ENCODE measurements at regions not wholly inside any gene's neighbourhood (a gene's known extent, or its start where the extent isn't known, plus 50 kb on each side); places are given as distances from the start of the nearest gene placed in this dataset.
"Not testable (repeated sequence)": the region's sequence is repeated elsewhere in the genome, so short reads cannot be mapped to it uniquely, and the experiment has no call there.

DNA sequence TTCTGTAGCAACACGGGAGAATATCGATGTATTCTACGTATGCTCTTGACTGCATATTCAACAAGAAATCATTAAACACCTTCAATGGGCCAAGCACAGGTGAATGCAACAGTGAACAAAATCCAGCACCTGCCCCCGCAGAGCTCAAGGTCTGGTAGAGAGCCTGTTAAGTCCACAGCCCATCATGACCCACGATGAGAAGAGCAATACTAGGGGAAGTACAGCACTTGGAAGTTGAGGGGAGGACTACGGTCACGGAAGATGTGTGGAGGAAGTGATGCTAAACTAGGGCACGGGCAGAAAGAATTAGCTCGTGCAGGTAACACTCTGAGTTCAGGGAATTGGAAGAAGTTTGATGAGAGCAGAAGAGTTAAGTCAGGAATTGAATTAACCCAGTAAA lies 253.6 kb downstream of the HAPSTR1 start:
- TF ChIP-seq, protein P1, sequence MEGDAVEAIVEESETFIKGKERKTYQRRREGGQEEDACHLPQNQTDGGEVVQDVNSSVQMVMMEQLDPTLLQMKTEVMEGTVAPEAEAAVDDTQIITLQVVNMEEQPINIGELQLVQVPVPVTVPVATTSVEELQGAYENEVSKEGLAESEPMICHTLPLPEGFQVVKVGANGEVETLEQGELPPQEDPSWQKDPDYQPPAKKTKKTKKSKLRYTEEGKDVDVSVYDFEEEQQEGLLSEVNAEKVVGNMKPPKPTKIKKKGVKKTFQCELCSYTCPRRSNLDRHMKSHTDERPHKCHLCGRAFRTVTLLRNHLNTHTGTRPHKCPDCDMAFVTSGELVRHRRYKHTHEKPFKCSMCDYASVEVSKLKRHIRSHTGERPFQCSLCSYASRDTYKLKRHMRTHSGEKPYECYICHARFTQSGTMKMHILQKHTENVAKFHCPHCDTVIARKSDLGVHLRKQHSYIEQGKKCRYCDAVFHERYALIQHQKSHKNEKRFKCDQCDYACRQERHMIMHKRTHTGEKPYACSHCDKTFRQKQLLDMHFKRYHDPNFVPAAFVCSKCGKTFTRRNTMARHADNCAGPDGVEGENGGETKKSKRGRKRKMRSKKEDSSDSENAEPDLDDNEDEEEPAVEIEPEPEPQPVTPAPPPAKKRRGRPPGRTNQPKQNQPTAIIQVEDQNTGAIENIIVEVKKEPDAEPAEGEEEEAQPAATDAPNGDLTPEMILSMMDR (IDR thresholded peaks at IDR 0.05; ENCODE audit: insufficient read depth, low read length) = no peak
- no peak for DNase-seq (ENCODE audit: low read depth)
- no peak overlapping the region for H3K4me3 ChIP-seq (ENCODE audit: low read depth, low read length)

DNA sequence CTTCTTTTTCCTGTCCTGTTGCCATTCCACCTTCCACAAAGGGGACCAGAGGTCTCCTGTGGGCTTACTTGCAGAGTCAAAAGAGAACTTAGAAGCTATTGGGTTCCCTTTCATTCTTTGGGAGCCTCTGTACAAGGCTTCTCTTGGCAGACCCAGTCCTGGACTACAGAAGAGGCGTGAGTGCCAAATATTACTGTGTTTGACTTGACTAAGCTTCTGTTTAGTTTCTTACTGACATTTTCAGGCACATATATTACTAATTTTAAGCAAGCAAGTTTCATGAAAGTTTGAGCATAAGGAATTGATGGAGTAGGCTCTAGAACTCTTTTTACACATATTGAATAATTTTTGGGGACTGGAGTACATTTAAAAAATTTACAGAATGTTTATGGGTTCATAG lies 254.4 kb downstream of the HAPSTR1 start:
- no peak overlapping the region for H3K4me3 ChIP-seq (ENCODE audit: low read depth, low read length)
- TF ChIP-seq, protein P1 (IDR thresholded peaks at IDR 0.05; ENCODE audit: insufficient read depth, low read length) = no peak
- no peak for DNase-seq (ENCODE audit: low read depth)

DNA sequence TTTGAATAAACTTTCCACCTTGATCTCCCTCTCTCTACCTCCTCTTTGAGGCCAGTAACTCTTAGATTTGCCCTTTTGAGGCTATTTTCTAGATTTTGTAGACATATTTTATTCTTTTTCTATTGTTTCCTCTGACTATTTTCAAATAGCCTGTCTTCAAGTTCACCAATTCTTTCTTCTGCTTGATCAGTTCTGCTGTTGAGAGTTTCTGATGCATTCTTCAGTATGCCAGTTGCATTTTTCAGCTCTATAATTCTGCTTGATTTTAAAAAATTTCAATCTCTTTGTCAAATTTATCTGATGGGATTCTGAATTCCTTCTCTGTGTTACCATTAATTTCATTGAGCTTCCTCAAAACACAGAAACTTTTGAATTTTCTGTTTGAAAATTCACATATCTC lies 257.5 kb downstream of the HAPSTR1 start:
- DNase-seq (ENCODE audit: low read depth) = no peak
- no peak overlapping the region for H3K4me3 ChIP-seq (ENCODE audit: low read depth, low read length)
- TF ChIP-seq, protein P1 (IDR thresholded peaks at IDR 0.05; ENCODE audit: insufficient read depth, low read length) = no peak

DNA sequence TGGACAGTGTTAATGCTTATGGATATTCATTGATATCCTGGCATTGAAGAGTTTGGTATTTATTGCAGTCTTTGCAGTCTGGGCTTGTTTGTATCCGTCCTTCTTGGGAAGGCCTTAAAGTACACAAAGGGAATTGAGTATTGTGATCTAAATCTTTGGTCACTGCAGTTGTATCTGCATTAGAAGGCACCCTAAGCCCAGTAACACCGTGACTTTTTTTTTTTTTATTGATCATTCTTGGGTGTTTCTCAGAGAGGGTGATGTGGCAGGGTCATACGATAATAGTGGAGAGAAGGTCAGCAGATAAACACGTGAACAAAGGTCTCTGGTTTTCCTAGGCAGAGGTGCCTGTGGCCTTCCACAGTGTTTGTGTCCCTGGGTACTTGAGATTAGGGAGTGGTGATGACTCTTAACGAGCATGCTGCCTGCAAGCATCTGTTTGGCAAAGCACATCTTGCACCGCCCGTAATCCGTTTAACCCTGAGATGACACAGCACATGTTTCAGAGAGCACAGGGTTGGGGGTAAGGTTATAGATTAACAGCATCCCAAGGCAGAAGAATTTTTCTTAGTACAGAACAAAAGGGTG lies 258.0 kb downstream of the HAPSTR1 start:
- DNase-seq (ENCODE audit: low read depth); H3K4me3 ChIP-seq (ENCODE audit: low read depth, low read length): not testable (repeated sequence)

DNA sequence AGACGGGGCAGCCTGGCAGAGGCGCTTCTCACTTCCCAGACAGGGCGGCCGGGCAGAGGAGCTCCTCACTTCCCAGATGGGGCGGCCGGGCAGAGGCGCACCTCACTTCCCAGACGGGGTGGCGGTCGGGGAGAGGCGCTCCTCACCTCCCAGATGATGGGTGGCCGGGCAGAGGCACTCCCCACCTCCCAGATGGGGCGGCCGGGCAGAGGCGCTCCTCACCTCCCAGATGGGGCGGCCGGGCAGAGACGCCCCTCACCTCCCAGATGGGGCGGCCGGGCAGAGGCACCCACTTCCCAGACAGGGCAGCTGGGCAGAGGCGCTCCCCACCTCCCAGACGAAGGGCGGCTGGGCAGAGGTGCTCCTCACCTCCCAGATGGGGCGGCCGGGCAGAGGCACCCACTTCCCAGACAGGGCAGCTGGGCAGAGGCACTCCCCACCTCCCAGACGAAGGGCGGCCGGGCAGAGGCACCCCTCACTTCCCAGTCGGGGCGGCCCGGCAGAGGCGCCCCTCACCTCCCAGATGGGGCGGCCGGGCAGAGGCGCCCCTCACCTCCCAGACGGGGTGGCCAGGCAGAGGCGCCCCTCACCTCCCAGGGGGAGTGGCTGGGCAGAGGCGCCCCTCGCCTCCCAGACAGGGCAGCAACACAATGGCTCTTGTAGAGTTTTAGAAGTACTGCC lies 258.8 kb downstream of the HAPSTR1 start:
- DNase-seq (ENCODE audit: low read depth); H3K4me3 ChIP-seq (ENCODE audit: low read depth, low read length): not testable (repeated sequence)

DNA sequence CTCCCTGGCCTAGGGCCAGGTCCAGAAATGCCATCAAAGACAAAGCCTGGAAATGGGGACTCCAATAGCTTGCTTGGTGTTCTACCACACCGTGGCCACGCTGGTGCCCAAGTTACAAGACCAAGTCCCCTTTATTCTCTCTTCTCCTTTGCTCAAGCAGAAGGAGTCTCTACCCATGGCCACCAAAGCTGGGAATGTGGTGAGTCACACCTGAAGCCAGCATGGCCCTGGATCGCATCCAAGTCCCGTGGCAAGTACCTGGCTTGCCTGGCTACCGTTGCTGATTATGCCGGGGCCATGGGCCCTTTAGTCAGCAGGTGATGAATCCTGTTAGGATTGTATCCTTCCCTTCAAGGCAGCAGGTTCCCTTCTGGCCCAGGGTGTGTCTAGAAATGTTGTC lies 260.0 kb downstream of the HAPSTR1 start:
- DNase-seq (ENCODE audit: low read depth) = no peak
- TF ChIP-seq, protein P1 (IDR thresholded peaks at IDR 0.05; ENCODE audit: insufficient read depth, low read length) = no peak
- no peak overlapping the region for H3K4me3 ChIP-seq (ENCODE audit: low read depth, low read length)

DNA sequence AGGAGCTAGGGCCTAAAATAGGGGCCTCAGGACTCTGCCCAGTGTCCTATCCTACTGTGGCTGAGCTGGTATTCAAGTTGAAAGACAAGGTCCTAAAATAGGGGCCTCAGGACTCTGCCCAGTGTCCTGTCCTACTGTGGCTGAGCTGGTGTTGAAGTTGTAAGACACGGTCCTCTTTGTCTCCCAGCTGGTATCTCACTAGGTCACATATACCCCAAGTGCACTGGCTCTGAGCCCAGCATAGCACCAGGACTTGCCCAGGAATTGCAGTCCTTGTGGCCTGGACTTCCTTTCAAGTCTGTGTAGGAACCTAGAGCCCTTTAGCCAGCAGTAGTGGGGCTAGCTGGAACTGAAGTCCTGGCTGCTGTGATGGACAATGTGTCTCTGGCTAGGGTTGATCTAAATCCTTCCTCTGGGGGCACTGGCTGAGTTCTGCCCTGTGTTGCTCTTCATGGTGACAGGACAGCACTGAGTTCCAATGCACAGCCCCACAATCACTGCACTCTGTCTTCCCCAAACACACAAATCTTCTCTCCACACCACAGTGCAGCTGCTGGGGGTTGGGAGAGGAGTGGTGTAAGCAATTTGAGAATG lies 260.5 kb downstream of the HAPSTR1 start:
- TF ChIP-seq, protein P1 (IDR thresholded peaks at IDR 0.05; ENCODE audit: insufficient read depth, low read length) = no peak
- DNase-seq (ENCODE audit: low read depth) = no peak
- H3K4me3 ChIP-seq (ENCODE audit: low read depth, low read length) = no peak overlapping the region

DNA sequence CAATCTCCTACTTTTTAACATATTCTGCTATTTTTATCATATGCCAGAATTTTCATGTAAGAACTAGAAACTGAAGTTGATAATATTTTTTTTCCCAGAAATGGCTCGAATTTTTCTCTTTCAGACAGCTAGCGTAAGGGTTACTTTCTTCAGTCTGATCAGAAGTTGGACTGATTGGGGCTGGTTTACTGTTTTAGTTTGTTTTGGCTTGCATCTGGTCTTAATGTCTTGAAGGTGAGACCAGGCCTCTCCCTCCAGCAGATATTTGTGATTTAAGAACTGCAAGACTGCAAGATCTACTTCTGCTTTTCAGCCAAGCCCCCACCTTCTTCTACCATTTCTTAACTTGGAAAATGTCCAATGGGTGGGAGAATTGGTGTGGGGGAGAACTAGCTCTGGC lies 266.4 kb downstream of the HAPSTR1 start:
- TF ChIP-seq, protein P1 (IDR thresholded peaks at IDR 0.05; ENCODE audit: insufficient read depth, low read length) = no peak
- no peak for DNase-seq (ENCODE audit: low read depth)
- H3K4me3 ChIP-seq (ENCODE audit: low read depth, low read length) = no peak overlapping the region

Measured in fibroblast of the aortic adventitia (primary cell).